Skeletal muscle tissue (tissue), 3 donors: ENCODE measurements at regions not wholly inside any gene's neighbourhood (a gene's known extent, or its start where the extent isn't known, plus 50 kb on each side); places are given as distances from the start of the nearest gene placed in this dataset.

Experiments used
- H3K27ac ChIP-seq: one replicate; pipeline ENCODE4 v1.7.0; 2013; ENCODE audit warnings: mild to moderate bottlenecking, low read depth, low read length, inconsistent platforms
- H3K27me3 ChIP-seq, 3 donors: one replicate each; pipeline ENCODE4 v1.7.0; 2013; ENCODE audit warnings: low read length in 3 of 3; ENCODE audit not compliant: control insufficient read depth in 3 of 3, insufficient read depth in 3 of 3
- H3K36me3 ChIP-seq, 3 donors: one replicate each; pipeline ENCODE4 v1.7.0; 2013; ENCODE audit warnings: low read length in 3 of 3; ENCODE audit not compliant: control insufficient read depth in 3 of 3, insufficient read depth in 3 of 3
- H3K4me1 ChIP-seq, 3 donors: one replicate each; pipeline ENCODE4 v1.7.0; 2013; ENCODE audit warnings: low read length in 3 of 3, mild to moderate bottlenecking in 3 of 3; ENCODE audit not compliant: control insufficient read depth in 3 of 3, insufficient read depth in 3 of 3
- H3K4me3 ChIP-seq, 3 donors: one replicate each; pipeline ENCODE4 v1.7.0; 2013; ENCODE audit warnings: low read length in 3 of 3
- H3K9ac ChIP-seq, 3 donors: one replicate each; pipeline ENCODE4 v1.7.0; 2013; ENCODE audit warnings: low read length in 3 of 3, mild to moderate bottlenecking in 3 of 3, moderate library complexity in 2 of 3, low read depth in 1 of 3
- H3K9me3 ChIP-seq, 3 donors: one replicate each; pipeline ENCODE4 v1.7.0; 2013; ENCODE audit warnings: low read length in 3 of 3; ENCODE audit not compliant: control insufficient read depth in 3 of 3
- donor health status: Osteomylitis.

- peaks cover 0 to 2% (median 0%) of the 10 kb centered on the region in 3 donors for H3K9me3 ChIP-seq
- H3K4me3 ChIP-seq = peak overlapping the region; percentile 45 to 62 (median 58)
- H3K9ac ChIP-seq = peak overlapping the region; percentile 4 to 72 (median 24)
- H3K4me1 ChIP-seq = peaks cover 32 to 36% (median 33%) of the 10 kb centered on the region in 3 donors
- no peaks in the 10 kb centered on the region for H3K36me3 ChIP-seq
- peak overlapping the region; percentile 69 for H3K27ac ChIP-seq
- H3K27me3 ChIP-seq = no peaks in the 10 kb centered on the region
Measured at GRCh38 chr12:14257734-14258574, 107.5 kb upstream of the ATF7IP start.

GRCh38 chr12:14258575-14258940 lies 106.9 kb upstream of the ATF7IP start:
- Histone ChIP-seq H3K27ac (peak overlapping the region; percentile 69), H3K9me3 (peaks cover 0 to 2% (median 0%) of the 10 kb centered on the region in 3 donors), H3K4me3 (peak overlapping the region in 2 of 3 donors; percentile 45 to 58), H3K36me3 (no peaks in the 10 kb centered on the region), H3K27me3 (no peaks in the 10 kb centered on the region), H3K9ac (peak overlapping the region in 2 of 3 donors; percentile 24 to 72), H3K4me1 (peaks cover 32 to 36% (median 33%) of the 10 kb centered on the region in 3 donors)

GRCh38 chr12:14259481-14260010 lies 105.9 kb upstream of the ATF7IP start:
- peak overlapping the region in 1 of 3 donors; percentile 9 for H3K4me3 ChIP-seq
- no peak overlapping the region for H3K9ac ChIP-seq

GRCh38 chr12:14260011-14260993 lies 105.2 kb upstream of the ATF7IP start:
- peak overlapping the region; percentile 41 to 65 (median 63) for H3K4me3 ChIP-seq
- H3K27ac ChIP-seq = peak overlapping the region; percentile 82
- H3K9ac ChIP-seq = peak overlapping the region; percentile 0 to 62 (median 27)
- H3K36me3 ChIP-seq = no peaks in the 10 kb centered on the region
- peaks cover 3 to 10% (median 10%) of the 10 kb centered on the region in 3 donors for H3K9me3 ChIP-seq
- no peaks in the 10 kb centered on the region for H3K27me3 ChIP-seq
- H3K4me1 ChIP-seq = peaks cover 32 to 36% (median 33%) of the 10 kb centered on the region in 3 donors

More at GRCh38 chr12:14259481-14260010, 105.9 kb upstream of the ATF7IP start:
- no peaks in the 10 kb centered on the region for H3K36me3 ChIP-seq
- H3K9me3 ChIP-seq = peaks cover 1 to 6% (median 5%) of the 10 kb centered on the region in 3 donors
- H3K4me1 ChIP-seq = peaks cover 32 to 36% (median 33%) of the 10 kb centered on the region in 3 donors
- peak overlapping the region; percentile 82 for H3K27ac ChIP-seq
- H3K27me3 ChIP-seq = no peaks in the 10 kb centered on the region

GRCh38 chr12:14261096-14261495 lies 104.4 kb upstream of the ATF7IP start:
- H3K9ac ChIP-seq = peak overlapping the region in 2 of 3 donors; percentile 0 to 62
- peak overlapping the region; percentile 82 for H3K27ac ChIP-seq
- no peaks in the 10 kb centered on the region for H3K36me3 ChIP-seq
- no peaks in the 10 kb centered on the region for H3K27me3 ChIP-seq
- peaks cover 3 to 10% (median 10%) of the 10 kb centered on the region in 3 donors for H3K9me3 ChIP-seq
- H3K4me3 ChIP-seq = peak overlapping the region in 2 of 3 donors; percentile 63 to 65
- peaks cover 32 to 36% (median 33%) of the 10 kb centered on the region in 3 donors for H3K4me1 ChIP-seq

GRCh38 chr12:14261861-14262260 lies 103.6 kb upstream of the ATF7IP start:
- Histone ChIP-seq H3K4me1 (peaks cover 29 to 34% (median 31%) of the 10 kb centered on the region in 3 donors), H3K9ac (no peak overlapping the region), H3K9me3 (peaks cover 3 to 10% (median 10%) of the 10 kb centered on the region in 3 donors), H3K27me3 (no peaks in the 10 kb centered on the region), H3K4me3 (no peak overlapping the region), H3K36me3 (no peaks in the 10 kb centered on the region), H3K27ac (no peak overlapping the region)

- H3K4me3 ChIP-seq = no peak overlapping the region
- peaks cover 20 to 26% (median 21%) of the 10 kb centered on the region in 3 donors for H3K4me1 ChIP-seq
- H3K9ac ChIP-seq = no peak overlapping the region
- no peaks in the 10 kb centered on the region for H3K36me3 ChIP-seq
- H3K9me3 ChIP-seq = peaks cover 3 to 10% (median 10%) of the 10 kb centered on the region in 3 donors
- no peaks in the 10 kb centered on the region for H3K27me3 ChIP-seq
- H3K27ac ChIP-seq = no peak overlapping the region
Measured at GRCh38 chr12:14262771-14263511, 102.5 kb upstream of the ATF7IP start.

- H3K27ac ChIP-seq = no peak overlapping the region
- H3K4me3 ChIP-seq = no peak overlapping the region
- H3K9ac ChIP-seq = no peak overlapping the region
Measured at GRCh38 chr12:14263742-14264141, 101.7 kb upstream of the ATF7IP start.

GRCh38 chr12:14264316-14264715 lies 101.2 kb upstream of the ATF7IP start:
- Histone ChIP-seq H3K27ac (no peak overlapping the region), H3K9me3 (peaks cover 3 to 10% (median 8%) of the 10 kb centered on the region in 3 donors)

More at GRCh38 chr12:14263742-14264141, 101.7 kb upstream of the ATF7IP start:
- H3K27me3 ChIP-seq = no peaks in the 10 kb centered on the region
- H3K36me3 ChIP-seq = no peaks in the 10 kb centered on the region
- H3K4me1 ChIP-seq = peaks cover 12 to 18% (median 13%) of the 10 kb centered on the region in 3 donors
- H3K9me3 ChIP-seq = peaks cover 3 to 10% (median 8%) of the 10 kb centered on the region in 3 donors

More at GRCh38 chr12:14264316-14264715, 101.2 kb upstream of the ATF7IP start:
- no peaks in the 10 kb centered on the region for H3K36me3 ChIP-seq
- H3K4me3 ChIP-seq = no peak overlapping the region
- H3K27me3 ChIP-seq = no peaks in the 10 kb centered on the region
- peaks cover 11 to 18% (median 13%) of the 10 kb centered on the region in 3 donors for H3K4me1 ChIP-seq
- H3K9ac ChIP-seq = no peak overlapping the region
